ENCODE measurements at regions not wholly inside any gene's neighbourhood (a gene's known extent, or its start where the extent isn't known, plus 50 kb on each side); places are given as distances from the start of the nearest gene placed in this dataset.

DNA sequence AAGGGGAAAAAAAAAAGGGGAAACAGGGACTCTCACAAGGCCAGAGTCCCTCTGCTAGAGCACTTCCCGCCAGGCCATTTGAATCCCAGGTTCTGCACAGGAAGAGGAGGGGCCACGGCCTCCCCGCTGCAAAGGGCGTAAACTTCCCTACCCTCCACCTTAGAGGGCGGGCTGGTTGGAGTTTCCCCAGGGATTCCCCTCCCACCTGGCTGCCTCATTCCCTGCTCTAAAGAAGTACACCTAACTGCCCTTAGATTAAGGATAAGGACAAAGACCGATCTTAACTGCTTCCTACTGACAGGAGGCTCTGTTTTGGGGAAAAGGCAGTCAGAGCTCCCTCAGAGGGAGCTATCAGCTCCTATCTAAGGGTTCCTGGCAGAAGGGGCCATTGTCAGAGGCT is 102.0 kb upstream of the ARMC3 start:
- TF ChIP-seq, protein P1, sequence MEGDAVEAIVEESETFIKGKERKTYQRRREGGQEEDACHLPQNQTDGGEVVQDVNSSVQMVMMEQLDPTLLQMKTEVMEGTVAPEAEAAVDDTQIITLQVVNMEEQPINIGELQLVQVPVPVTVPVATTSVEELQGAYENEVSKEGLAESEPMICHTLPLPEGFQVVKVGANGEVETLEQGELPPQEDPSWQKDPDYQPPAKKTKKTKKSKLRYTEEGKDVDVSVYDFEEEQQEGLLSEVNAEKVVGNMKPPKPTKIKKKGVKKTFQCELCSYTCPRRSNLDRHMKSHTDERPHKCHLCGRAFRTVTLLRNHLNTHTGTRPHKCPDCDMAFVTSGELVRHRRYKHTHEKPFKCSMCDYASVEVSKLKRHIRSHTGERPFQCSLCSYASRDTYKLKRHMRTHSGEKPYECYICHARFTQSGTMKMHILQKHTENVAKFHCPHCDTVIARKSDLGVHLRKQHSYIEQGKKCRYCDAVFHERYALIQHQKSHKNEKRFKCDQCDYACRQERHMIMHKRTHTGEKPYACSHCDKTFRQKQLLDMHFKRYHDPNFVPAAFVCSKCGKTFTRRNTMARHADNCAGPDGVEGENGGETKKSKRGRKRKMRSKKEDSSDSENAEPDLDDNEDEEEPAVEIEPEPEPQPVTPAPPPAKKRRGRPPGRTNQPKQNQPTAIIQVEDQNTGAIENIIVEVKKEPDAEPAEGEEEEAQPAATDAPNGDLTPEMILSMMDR (IDR thresholded peaks at IDR 0.05) = no peak
- no peak for TF ChIP-seq POLR2A (IDR thresholded peaks at IDR 0.05)
